ENCODE measurements at regions not wholly inside any gene's neighbourhood (a gene's known extent, or its start where the extent isn't known, plus 50 kb on each side); places are given as distances from the start of the nearest gene placed in this dataset.

DNA sequence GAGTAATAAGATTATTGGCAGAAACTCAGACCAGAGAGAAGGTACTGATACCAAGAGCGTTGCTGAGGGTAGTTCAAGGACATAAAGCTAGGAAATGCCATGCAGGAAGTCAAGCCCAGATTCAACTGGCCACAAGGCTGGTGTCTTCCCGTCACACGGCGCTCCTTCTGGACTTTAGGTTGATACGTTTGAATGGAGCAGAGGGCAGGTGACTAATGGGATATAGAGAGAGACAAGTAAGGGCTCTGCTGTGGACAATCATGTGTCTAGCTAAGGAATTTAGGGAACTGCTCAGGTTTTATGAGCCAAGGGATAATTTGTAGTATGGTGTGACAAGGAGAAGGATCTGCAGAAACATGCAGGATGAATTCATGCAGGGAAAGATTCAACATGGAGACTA lies 83.9 kb upstream of the MC2R start:
- peak in 2 of 5 donors; percentile 22 to 44 for DNase-seq
- no peak for FAIRE-seq
- Histone ChIP-seq H3K36me3 (ENCODE audit: control insufficient read depth in 2 of 3, insufficient read depth in 3 of 3, low read length in 3 of 3) (no peaks in the 10 kb centered on the region), H3K4me3 (ENCODE audit: low read length in 3 of 3) (no peak overlapping the region), H3K27ac (ENCODE audit: low read depth in 2 of 2, low read length in 2 of 2) (no peak overlapping the region), H3K27me3 (ENCODE audit: control insufficient read depth, insufficient read depth, low read length) (no peaks in the 10 kb centered on the region), H3K4me1 (ENCODE audit: control insufficient read depth in 2 of 3, insufficient read depth in 2 of 3, low read depth in 1 of 3, low read length in 3 of 3) (no peaks in the 10 kb centered on the region), H3K9me3 (ENCODE audit: control insufficient read depth in 2 of 3, insufficient read depth in 1 of 3, low read length in 3 of 3) (no peaks in the 10 kb centered on the region), H3K9ac (ENCODE audit: low read length in 3 of 3) (no peak overlapping the region)
- intact Hi-C loops (cut with DNase I), result no loop called here
- TF ChIP-seq, protein P1, sequence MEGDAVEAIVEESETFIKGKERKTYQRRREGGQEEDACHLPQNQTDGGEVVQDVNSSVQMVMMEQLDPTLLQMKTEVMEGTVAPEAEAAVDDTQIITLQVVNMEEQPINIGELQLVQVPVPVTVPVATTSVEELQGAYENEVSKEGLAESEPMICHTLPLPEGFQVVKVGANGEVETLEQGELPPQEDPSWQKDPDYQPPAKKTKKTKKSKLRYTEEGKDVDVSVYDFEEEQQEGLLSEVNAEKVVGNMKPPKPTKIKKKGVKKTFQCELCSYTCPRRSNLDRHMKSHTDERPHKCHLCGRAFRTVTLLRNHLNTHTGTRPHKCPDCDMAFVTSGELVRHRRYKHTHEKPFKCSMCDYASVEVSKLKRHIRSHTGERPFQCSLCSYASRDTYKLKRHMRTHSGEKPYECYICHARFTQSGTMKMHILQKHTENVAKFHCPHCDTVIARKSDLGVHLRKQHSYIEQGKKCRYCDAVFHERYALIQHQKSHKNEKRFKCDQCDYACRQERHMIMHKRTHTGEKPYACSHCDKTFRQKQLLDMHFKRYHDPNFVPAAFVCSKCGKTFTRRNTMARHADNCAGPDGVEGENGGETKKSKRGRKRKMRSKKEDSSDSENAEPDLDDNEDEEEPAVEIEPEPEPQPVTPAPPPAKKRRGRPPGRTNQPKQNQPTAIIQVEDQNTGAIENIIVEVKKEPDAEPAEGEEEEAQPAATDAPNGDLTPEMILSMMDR (IDR thresholded peaks at IDR 0.05; ENCODE audit: borderline replicate concordance, extremely low read depth, insufficient read depth), result no peak

DNA sequence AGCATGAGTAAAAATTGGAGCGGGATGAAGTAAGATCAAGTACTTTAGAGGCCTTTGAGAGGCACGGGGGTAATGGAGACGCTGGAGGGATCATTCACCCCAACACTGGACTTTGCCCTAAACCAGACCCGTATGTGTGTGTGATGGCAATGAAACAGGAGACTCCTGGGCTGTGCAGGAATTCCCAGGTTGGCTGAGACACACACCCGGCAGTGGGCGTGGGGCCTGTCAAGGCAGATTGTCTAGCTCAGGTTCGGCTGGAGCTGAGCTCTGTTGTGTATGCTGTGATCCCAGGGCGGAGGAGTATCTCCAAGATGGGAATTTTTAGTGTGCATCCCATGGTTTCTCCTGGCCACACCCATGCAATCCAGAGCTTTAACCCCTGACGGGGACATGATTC lies 83.2 kb upstream of the MC2R start:
- Histone ChIP-seq H3K9me3 (ENCODE audit: control insufficient read depth in 2 of 3, insufficient read depth in 1 of 3, low read length in 3 of 3) (no peaks in the 10 kb centered on the region), H3K27ac (ENCODE audit: low read depth in 2 of 2, low read length in 2 of 2) (no peak overlapping the region), H3K36me3 (ENCODE audit: control insufficient read depth in 2 of 3, insufficient read depth in 3 of 3, low read length in 3 of 3) (no peaks in the 10 kb centered on the region), H3K9ac (ENCODE audit: low read length in 3 of 3) (no peak overlapping the region), H3K4me1 (ENCODE audit: control insufficient read depth in 2 of 3, insufficient read depth in 2 of 3, low read depth in 1 of 3, low read length in 3 of 3) (no peaks in the 10 kb centered on the region), H3K27me3 (ENCODE audit: control insufficient read depth, insufficient read depth, low read length) (no peaks in the 10 kb centered on the region), H3K4me3 (ENCODE audit: low read length in 3 of 3) (no peak overlapping the region)
- intact Hi-C loops (cut with DNase I), result no loop called here
- DNase-seq (no peak), FAIRE-seq (no peak)
- TF ChIP-seq, protein P1 (IDR thresholded peaks at IDR 0.05; ENCODE audit: borderline replicate concordance, extremely low read depth, insufficient read depth), result no peak

DNA sequence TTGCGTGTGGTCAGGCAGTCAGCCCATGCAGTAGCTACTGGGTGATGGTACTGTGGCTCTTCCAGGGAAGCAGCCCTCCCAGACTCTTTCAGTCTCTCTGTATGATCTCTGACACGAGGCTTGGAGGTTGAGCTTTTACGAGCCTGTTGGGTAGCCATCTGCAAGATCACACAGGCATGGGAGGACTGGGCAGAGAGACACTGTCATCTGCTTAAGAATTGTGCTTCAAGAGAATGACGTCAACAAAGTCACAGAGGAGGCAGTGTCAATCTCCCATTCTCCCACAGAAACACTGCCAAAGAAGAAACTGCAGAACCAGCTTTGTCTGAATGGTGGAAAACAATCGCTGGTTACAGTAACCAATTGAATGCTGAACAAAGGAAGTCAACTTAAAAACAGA lies 78.4 kb upstream of the MC2R start:
- DNase-seq, result peak in 1 of 5 donors; percentile 2
- no peak for FAIRE-seq
- intact Hi-C loops (cut with DNase I), result no loop called here

More for the DNA sequence above, 78.4 kb upstream of the MC2R start:
- Histone ChIP-seq H3K9me3 (ENCODE audit: control insufficient read depth in 2 of 3, insufficient read depth in 1 of 3, low read length in 3 of 3) (peaks cover 0 to 2% (median 0%) of the 10 kb centered on the region in 3 donors), H3K4me1 (ENCODE audit: control insufficient read depth in 2 of 3, insufficient read depth in 2 of 3, low read depth in 1 of 3, low read length in 3 of 3) (no peaks in the 10 kb centered on the region), H3K36me3 (ENCODE audit: control insufficient read depth in 2 of 3, insufficient read depth in 3 of 3, low read length in 3 of 3) (no peaks in the 10 kb centered on the region), H3K9ac (ENCODE audit: low read length in 3 of 3) (no peak overlapping the region), H3K4me3 (ENCODE audit: low read length in 3 of 3) (no peak overlapping the region), H3K27me3 (ENCODE audit: control insufficient read depth, insufficient read depth, low read length) (no peaks in the 10 kb centered on the region), H3K27ac (ENCODE audit: low read depth in 2 of 2, low read length in 2 of 2) (no peak overlapping the region)
- TF ChIP-seq, protein P1 (IDR thresholded peaks at IDR 0.05; ENCODE audit: borderline replicate concordance, extremely low read depth, insufficient read depth), result no peak

Measured in kidney (tissue), 13 donors.